ENCODE measurements at regions not wholly inside any gene's neighbourhood (a gene's known extent, or its start where the extent isn't known, plus 50 kb on each side); places are given as distances from the start of the nearest gene placed in this dataset.

GRCh38 chr5:125717209-125717608 lies 706.0 kb upstream of the GRAMD2B start:
- in situ Hi-C loops (cut with MboI) (no loop called here), intact Hi-C loops (cut with micrococcal nuclease; ENCODE audit: unreplicated experiment) (no loop called here)
- ATAC-seq (no peak), FAIRE-seq (no peak), DNase-seq (ENCODE audit: low read depth, low spot score) (no peak)
- ChIA-PET CTCF (no interaction called here), POLR2A (no interaction called here), RAD21 (ENCODE audit: unreplicated experiment) (no interaction called here), SMC1A (ENCODE audit: uncharacterized antibody, unreplicated experiment) (no interaction called here)
- Histone ChIP-seq H3K36me3 (ENCODE audit: control insufficient read depth in 2 of 2, insufficient read depth in 2 of 2, low read length in 1 of 2) (no peaks in the 10 kb centered on the region), H3K4me3 (no peak overlapping the region), H3K27ac (ENCODE audit: control insufficient read depth, insufficient read depth) (no peak overlapping the region), H3K4me1 (ENCODE audit: control insufficient read depth, insufficient read depth, low read length) (no peaks in the 10 kb centered on the region), H3K9ac (ENCODE audit: control insufficient read depth, insufficient read depth, low read length) (no peak overlapping the region), H3K27me3 (replicated peaks in 1 of 2; ENCODE audit: control insufficient read depth in 2 of 2, insufficient read depth in 2 of 2, low read length in 1 of 2) (no peaks in the 10 kb centered on the region), H2AFZ (ENCODE audit: control insufficient read depth, low read depth, low read length) (no peak overlapping the region), H3K9me3 (replicated peaks; ENCODE audit: control insufficient read depth, insufficient read depth, low read length) (no peaks in the 10 kb centered on the region), H4K20me1 (ENCODE audit: control insufficient read depth, insufficient read depth) (no peaks in the 10 kb centered on the region), H3K4me2 (ENCODE audit: control insufficient read depth, insufficient read depth) (no peak overlapping the region), H3K79me2 (ENCODE audit: control insufficient read depth, insufficient read depth, low read length) (no peaks in the 10 kb centered on the region)
- TF ChIP-seq SIN3A (IDR thresholded peaks at IDR 0.05; ENCODE audit: low read depth, low read length) (no peak), CEBPB (IDR thresholded peaks at IDR 0.05; ENCODE audit: borderline replicate concordance in 1 of 2, low read depth in 2 of 2, low read length in 2 of 2) (no peak), USF2 (IDR thresholded peaks at IDR 0.05; ENCODE audit: borderline replicate concordance, low read depth, low read length) (no peak), POLR2AphosphoS5 (IDR thresholded peaks at IDR 0.05; ENCODE audit: low read length) (no peak), ATF3 (IDR thresholded peaks at IDR 0.05; ENCODE audit: borderline replicate concordance, extremely low read depth, low read depth, low read length) (no peak), STAT1 (conservative IDR thresholded peaks at IDR 0.05) (no peak), BCL11A (IDR thresholded peaks at IDR 0.05; ENCODE audit: low read depth, low read length) (no peak), ZBED1 (IDR thresholded peaks at IDR 0.05; ENCODE audit: borderline replicate concordance) (no peak), STAT3 (IDR thresholded peaks at IDR 0.05; ENCODE audit: low read depth, low read length) (no peak), MYB (IDR thresholded peaks at IDR 0.05; ENCODE audit: borderline replicate concordance, low read depth, low read length) (no peak), RAD51 (IDR thresholded peaks at IDR 0.05) (no peak), RB1 (IDR thresholded peaks at IDR 0.05; ENCODE audit: borderline replicate concordance) (no peak), ZNF622 (IDR thresholded peaks at IDR 0.05) (no peak), SUZ12 (IDR thresholded peaks at IDR 0.05; ENCODE audit: unreplicated experiment) (no peak), TCF3 (IDR thresholded peaks at IDR 0.05; ENCODE audit: borderline replicate concordance, insufficient read depth, low read depth, low read length) (no peak), ZNF217 (IDR thresholded peaks at IDR 0.05) (no peak), SPI1 (IDR thresholded peaks at IDR 0.05; ENCODE audit: borderline replicate concordance, insufficient read depth, low read depth, low read length) (no peak), WRNIP1 (IDR thresholded peaks at IDR 0.05; ENCODE audit: borderline replicate concordance, low read depth, low read length) (no peak)
- TF ChIP-seq, protein P1, sequence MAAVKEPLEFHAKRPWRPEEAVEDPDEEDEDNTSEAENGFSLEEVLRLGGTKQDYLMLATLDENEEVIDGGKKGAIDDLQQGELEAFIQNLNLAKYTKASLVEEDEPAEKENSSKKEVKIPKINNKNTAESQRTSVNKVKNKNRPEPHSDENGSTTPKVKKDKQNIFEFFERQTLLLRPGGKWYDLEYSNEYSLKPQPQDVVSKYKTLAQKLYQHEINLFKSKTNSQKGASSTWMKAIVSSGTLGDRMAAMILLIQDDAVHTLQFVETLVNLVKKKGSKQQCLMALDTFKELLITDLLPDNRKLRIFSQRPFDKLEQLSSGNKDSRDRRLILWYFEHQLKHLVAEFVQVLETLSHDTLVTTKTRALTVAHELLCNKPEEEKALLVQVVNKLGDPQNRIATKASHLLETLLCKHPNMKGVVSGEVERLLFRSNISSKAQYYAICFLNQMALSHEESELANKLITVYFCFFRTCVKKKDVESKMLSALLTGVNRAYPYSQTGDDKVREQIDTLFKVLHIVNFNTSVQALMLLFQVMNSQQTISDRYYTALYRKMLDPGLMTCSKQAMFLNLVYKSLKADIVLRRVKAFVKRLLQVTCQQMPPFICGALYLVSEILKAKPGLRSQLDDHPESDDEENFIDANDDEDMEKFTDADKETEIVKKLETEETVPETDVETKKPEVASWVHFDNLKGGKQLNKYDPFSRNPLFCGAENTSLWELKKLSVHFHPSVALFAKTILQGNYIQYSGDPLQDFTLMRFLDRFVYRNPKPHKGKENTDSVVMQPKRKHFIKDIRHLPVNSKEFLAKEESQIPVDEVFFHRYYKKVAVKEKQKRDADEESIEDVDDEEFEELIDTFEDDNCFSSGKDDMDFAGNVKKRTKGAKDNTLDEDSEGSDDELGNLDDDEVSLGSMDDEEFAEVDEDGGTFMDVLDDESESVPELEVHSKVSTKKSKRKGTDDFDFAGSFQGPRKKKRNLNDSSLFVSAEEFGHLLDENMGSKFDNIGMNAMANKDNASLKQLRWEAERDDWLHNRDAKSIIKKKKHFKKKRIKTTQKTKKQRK (IDR thresholded peaks at IDR 0.05; ENCODE audit: low read depth, low read length), result no peak
- TF ChIP-seq, protein P2, sequence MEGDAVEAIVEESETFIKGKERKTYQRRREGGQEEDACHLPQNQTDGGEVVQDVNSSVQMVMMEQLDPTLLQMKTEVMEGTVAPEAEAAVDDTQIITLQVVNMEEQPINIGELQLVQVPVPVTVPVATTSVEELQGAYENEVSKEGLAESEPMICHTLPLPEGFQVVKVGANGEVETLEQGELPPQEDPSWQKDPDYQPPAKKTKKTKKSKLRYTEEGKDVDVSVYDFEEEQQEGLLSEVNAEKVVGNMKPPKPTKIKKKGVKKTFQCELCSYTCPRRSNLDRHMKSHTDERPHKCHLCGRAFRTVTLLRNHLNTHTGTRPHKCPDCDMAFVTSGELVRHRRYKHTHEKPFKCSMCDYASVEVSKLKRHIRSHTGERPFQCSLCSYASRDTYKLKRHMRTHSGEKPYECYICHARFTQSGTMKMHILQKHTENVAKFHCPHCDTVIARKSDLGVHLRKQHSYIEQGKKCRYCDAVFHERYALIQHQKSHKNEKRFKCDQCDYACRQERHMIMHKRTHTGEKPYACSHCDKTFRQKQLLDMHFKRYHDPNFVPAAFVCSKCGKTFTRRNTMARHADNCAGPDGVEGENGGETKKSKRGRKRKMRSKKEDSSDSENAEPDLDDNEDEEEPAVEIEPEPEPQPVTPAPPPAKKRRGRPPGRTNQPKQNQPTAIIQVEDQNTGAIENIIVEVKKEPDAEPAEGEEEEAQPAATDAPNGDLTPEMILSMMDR (IDR thresholded peaks at IDR 0.05 in 2 of 3, conservative IDR thresholded peaks at IDR 0.05 in 1 of 3; ENCODE audit: control insufficient read depth in 2 of 3, extremely low read depth in 1 of 3, insufficient read depth in 1 of 3, low read depth in 3 of 3, low read length in 3 of 3), result no peak
- no TSS peak for BruUV-seq (replicated peaks)

All from GM12878 (cell line).